Testis (tissue), 2 donors: ENCODE measurements at regions not wholly inside any gene's neighbourhood (a gene's known extent, or its start where the extent isn't known, plus 50 kb on each side); places are given as distances from the start of the nearest gene placed in this dataset.

ENCODE experiments used
- POLR2A ChIP-seq: fragments of 450-650 bp; IDR thresholded peaks from one replicate; pipeline ENCODE4 v1.6.1; 2017; ENCODE audit warnings: antibody characterized with exemption, mild to moderate bottlenecking, moderate library complexity
- TF ChIP-seq, protein P1 (sequence below), 3 experiments: fragments of 450-650 bp in 2 of 3; fragments of 200-600 bp in 1 of 3; sonication (generic) in 1 of 3; IDR thresholded peaks; one replicate each; pipeline ENCODE4 v1.5.1; 2016 to 2019; ENCODE audit warnings: antibody characterized with exemption in 3 of 3, mild to moderate bottlenecking in 2 of 3, moderate library complexity in 1 of 3

DNA sequence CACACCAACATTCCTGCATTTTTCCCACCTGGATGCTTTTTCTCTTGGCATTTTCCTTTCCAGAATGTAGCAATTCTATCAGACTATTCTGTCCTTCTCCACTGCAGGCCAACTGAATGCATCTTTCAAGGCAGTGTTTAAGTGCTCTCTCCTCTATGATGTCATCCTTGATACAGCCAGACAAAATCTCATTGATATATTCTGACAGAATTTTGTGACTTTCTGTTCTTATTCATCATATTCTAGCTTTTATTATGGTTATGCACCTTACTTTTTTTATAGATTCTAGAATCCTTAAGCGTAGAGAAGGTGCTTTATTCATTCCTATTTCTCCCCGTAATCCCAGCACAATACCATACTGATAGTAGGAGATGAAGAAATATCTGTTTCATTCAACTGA is 355.5 kb upstream of the CCNH start:
- TF ChIP-seq, protein P1, sequence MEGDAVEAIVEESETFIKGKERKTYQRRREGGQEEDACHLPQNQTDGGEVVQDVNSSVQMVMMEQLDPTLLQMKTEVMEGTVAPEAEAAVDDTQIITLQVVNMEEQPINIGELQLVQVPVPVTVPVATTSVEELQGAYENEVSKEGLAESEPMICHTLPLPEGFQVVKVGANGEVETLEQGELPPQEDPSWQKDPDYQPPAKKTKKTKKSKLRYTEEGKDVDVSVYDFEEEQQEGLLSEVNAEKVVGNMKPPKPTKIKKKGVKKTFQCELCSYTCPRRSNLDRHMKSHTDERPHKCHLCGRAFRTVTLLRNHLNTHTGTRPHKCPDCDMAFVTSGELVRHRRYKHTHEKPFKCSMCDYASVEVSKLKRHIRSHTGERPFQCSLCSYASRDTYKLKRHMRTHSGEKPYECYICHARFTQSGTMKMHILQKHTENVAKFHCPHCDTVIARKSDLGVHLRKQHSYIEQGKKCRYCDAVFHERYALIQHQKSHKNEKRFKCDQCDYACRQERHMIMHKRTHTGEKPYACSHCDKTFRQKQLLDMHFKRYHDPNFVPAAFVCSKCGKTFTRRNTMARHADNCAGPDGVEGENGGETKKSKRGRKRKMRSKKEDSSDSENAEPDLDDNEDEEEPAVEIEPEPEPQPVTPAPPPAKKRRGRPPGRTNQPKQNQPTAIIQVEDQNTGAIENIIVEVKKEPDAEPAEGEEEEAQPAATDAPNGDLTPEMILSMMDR (IDR thresholded peaks at IDR 0.05): no peak
- TF ChIP-seq POLR2A: no peak
